GM12891 (cell line): ENCODE measurements at regions not wholly inside any gene's neighbourhood (a gene's known extent, or its start where the extent isn't known, plus 50 kb on each side); places are given as distances from the start of the nearest gene placed in this dataset.

Experiments used
- POLR2A ChIP-seq: IDR thresholded peaks from 2 replicates; pipeline ENCODE4 v1.6.1; 2011; ENCODE audit warnings: low read depth, low read length, control low read depth
- POLR2AphosphoS5 ChIP-seq: IDR thresholded peaks from 2 replicates; pipeline ENCODE4 v1.6.1; 2011; ENCODE audit warnings: low read depth, low read length, control low read depth
- TAF1 ChIP-seq: IDR thresholded peaks from 2 replicates; pipeline ENCODE4 v1.6.1; 2011; ENCODE audit warnings: low read depth, low read length, control low read depth

- no peak for TF ChIP-seq POLR2AphosphoS5
- TF ChIP-seq TAF1, result no peak
- no peak for TF ChIP-seq POLR2A
These were observed 205.0 kb upstream of the CDKN3 start for GRCh38 chr14:54191846-54192245.
